Tibial artery (tissue), 4 donors: ENCODE measurements at regions not wholly inside any gene's neighbourhood (a gene's known extent, or its start where the extent isn't known, plus 50 kb on each side); places are given as distances from the start of the nearest gene placed in this dataset.

ENCODE experiments used
- DNase-seq, 2 donors: peaks; one replicate each; pipeline ENCODE4 v3.0.0-alpha.2; 2019
- H3K27ac ChIP-seq, 2 donors: fragments of 200-600 bp; sonication (generic) in 1 of 2; 1 replicate in 1 of 2; 2 replicates in 1 of 2; pipeline ENCODE4 v1.5.1; 2018 to 2019; ENCODE audit warnings: mild to moderate bottlenecking in 1 of 2
- H3K27me3 ChIP-seq, 2 donors: fragments of 200-600 bp; sonication (generic) in 1 of 2; one replicate each; pipeline versions ENCODE4 v1.5.1 to v1.6.0; 2016 to 2019
- H3K36me3 ChIP-seq, 3 donors: fragments of 200-600 bp; sonication (generic) in 2 of 3; one replicate each; pipeline ENCODE4 v1.5.1; 2016 to 2019; ENCODE audit warnings: mild to moderate bottlenecking in 2 of 3
- H3K4me1 ChIP-seq, 4 donors: fragments of 200-600 bp; sonication (generic) in 2 of 4; 1 replicate in 3 of 4; 2 replicates in 1 of 4; pipeline ENCODE4 v1.5.1; 2016 to 2019
- H3K4me3 ChIP-seq, 2 donors: fragments of 200-600 bp; sonication (generic) in 1 of 2; 1 replicate in 1 of 2; 2 replicates in 1 of 2; pipeline ENCODE4 v1.5.1; 2018 to 2019; ENCODE audit warnings: mild to moderate bottlenecking in 2 of 2
- H3K9me3 ChIP-seq, 3 donors: fragments of 200-600 bp; sonication (generic) in 1 of 3; one replicate each; pipeline ENCODE4 v1.5.1; 2016 to 2019
- intact Hi-C: fragments of 100-400 bp; cut with DNase I; formaldehyde crosslinking; loops from one replicate; pipeline ENCODE4 v1.15.0; 2023; ENCODE audit warnings: low total_unique reads
- TF ChIP-seq, protein P1 (sequence below), 2 experiments: fragments of 200-600 bp in 1 of 2; fragments of 450-650 bp in 1 of 2; IDR thresholded peaks; one replicate each; pipeline ENCODE4 v1.5.1; 2017 to 2019; ENCODE audit warnings: antibody characterized with exemption in 2 of 2, mild to moderate bottlenecking in 1 of 2, moderate library complexity in 1 of 2

DNA sequence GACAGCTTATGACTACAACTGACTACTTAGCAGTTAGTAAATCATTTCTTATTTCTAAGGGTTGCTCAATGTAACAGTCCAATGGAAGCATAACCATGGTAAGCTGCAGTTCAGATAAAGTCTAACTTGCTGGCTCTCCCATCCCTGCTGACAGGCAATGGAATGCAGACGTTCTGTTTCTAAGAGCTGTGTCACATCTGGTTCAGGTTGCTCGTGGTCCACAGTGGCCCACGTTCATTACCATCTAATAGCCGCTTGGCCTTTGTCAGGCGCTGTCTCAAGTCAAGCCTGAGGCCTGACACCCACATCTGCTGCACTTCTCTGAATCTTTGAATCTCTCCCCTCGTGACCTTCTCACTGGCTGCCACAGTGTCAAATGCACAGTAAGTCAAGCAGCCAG, 240.8 kb downstream of the FGFR2 start:
- intact Hi-C loops, result no loop called here
- H3K27me3 ChIP-seq, result no peaks in the 10 kb centered on the region
- no peaks in the 10 kb centered on the region for H3K36me3 ChIP-seq
- H3K9me3 ChIP-seq, result no peaks in the 10 kb centered on the region
- TF ChIP-seq, protein P1, sequence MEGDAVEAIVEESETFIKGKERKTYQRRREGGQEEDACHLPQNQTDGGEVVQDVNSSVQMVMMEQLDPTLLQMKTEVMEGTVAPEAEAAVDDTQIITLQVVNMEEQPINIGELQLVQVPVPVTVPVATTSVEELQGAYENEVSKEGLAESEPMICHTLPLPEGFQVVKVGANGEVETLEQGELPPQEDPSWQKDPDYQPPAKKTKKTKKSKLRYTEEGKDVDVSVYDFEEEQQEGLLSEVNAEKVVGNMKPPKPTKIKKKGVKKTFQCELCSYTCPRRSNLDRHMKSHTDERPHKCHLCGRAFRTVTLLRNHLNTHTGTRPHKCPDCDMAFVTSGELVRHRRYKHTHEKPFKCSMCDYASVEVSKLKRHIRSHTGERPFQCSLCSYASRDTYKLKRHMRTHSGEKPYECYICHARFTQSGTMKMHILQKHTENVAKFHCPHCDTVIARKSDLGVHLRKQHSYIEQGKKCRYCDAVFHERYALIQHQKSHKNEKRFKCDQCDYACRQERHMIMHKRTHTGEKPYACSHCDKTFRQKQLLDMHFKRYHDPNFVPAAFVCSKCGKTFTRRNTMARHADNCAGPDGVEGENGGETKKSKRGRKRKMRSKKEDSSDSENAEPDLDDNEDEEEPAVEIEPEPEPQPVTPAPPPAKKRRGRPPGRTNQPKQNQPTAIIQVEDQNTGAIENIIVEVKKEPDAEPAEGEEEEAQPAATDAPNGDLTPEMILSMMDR (IDR thresholded peaks at IDR 0.05), result no peak
- no peak overlapping the region for H3K4me3 ChIP-seq
- no peak overlapping the region for H3K27ac ChIP-seq
- peaks cover 0 to 10% (median 5%) of the 10 kb centered on the region in 4 donors for H3K4me1 ChIP-seq
- DNase-seq, result no peak

DNA sequence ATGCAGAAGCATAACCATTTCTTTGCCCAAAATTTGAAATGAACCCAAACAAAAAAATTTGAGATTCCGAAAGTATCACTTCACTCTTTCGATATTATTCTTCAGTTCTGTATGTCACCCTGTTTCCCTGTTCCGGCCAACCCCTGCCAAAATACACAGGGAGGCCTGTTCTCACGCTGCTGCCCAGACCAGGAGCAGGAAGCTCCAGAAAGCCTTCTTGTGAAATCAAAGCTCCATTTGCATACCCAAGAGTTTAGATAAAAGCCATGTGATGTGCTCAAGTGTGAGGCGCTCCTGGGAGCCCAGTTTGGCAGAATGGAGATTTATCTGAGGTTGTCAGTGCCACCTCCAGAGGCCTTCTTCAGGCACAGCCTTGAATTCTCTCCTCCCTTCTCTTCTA, 236.2 kb downstream of the FGFR2 start:
- TF ChIP-seq, protein P1 (IDR thresholded peaks at IDR 0.05), result no peak
- Histone ChIP-seq H3K9me3 (no peaks in the 10 kb centered on the region), H3K4me3 (no peak overlapping the region), H3K27ac (peak overlapping the region in 1 of 2 donors; percentile 49), H3K4me1 (peaks cover 0 to 11% (median 5%) of the 10 kb centered on the region in 4 donors), H3K36me3 (no peaks in the 10 kb centered on the region), H3K27me3 (no peaks in the 10 kb centered on the region)
- DNase-seq, result no peak
- intact Hi-C loops, result no loop called here

DNA sequence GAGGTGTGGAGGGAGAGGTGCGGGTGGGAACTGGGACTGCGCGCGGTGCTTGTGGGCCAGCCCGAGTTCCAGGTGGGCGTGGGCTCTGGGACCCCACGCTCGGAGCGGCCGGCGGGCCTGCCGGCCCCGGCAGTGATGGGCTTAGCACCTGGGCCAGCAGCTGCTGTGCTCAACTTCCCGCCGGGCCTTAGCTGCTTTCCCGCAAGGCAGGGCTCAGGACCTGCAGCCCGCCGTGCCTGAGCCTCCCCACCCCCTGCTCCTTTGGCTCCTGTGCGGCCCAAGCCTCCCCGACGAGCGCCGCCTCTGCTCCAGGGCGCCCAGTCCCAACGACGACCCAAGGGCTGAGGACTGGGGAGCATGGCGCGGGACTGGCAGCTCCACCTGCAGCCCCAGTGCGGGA, 232.7 kb downstream of the FGFR2 start:
- H3K27ac ChIP-seq, result no peak overlapping the region
- no peaks in the 10 kb centered on the region for H3K36me3 ChIP-seq
- H3K4me1 ChIP-seq, result peaks cover 0 to 11% (median 5%) of the 10 kb centered on the region in 4 donors
- TF ChIP-seq, protein P1 (IDR thresholded peaks at IDR 0.05), result no peak
- no peaks in the 10 kb centered on the region for H3K27me3 ChIP-seq
- no peak for DNase-seq
- intact Hi-C loops, result no loop called here
- no peaks in the 10 kb centered on the region for H3K9me3 ChIP-seq
- no peak overlapping the region for H3K4me3 ChIP-seq

DNA sequence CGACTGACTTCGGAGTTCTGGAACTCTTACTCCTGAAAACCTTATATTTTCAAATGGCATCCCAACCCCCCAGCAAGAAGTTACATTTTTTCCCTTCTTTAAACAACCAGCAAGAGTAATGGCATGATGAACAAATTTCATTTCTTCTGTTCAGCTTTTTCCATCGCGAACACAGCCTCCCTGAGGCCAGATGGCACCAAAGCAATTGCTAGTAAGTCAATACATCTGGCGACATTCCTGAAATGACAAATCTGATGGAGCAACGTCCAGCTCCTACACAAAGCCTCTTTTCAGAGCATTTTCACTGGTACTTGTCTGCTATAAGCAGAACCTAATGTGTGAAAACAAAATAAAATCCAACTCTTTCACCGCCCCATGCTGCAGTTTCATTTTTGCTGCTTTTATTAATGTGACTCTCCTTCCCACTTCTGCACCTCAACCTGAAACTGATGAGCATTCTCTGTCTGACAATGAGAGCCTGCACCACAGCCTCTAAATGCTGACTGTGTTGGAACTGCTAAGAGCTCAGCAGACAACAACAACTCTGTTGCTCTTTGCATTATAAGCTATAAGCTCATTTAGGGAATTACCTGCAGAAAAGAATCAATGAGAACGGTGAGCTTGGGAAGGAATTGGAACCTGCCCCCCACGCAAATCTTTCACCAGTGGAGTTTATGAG, 229.8 kb downstream of the FGFR2 start:
- TF ChIP-seq, protein P1 (IDR thresholded peaks at IDR 0.05), result no peak
- Histone ChIP-seq H3K9me3 (no peaks in the 10 kb centered on the region), H3K27ac (no peak overlapping the region), H3K27me3 (no peaks in the 10 kb centered on the region), H3K4me1 (no peaks in the 10 kb centered on the region), H3K4me3 (no peak overlapping the region), H3K36me3 (no peaks in the 10 kb centered on the region)
- intact Hi-C loops, result no loop called here
- no peak for DNase-seq

DNA sequence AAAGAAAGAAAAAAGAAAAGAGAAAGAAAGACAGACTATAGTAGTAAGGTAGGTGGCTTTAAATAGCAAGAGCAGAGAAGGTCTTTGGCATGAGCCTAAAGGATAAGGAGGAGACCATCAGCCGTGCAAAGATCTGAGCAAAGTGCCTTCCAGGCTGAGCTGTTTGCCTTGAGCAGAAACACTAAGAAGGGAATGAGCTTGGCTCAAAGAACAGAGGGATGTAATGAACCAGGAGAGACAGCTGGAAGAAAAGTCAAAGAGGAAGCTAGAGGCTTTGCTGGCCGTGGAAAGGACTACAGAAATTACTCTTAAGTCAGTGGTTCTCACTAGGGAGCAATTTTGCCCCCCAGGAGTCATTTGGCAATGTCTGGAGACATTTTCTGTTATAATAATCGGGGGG, 228.6 kb downstream of the FGFR2 start:
- no peaks in the 10 kb centered on the region for H3K4me1 ChIP-seq
- no peak overlapping the region for H3K4me3 ChIP-seq
- no peak overlapping the region for H3K27ac ChIP-seq
- no peak for DNase-seq
- no peaks in the 10 kb centered on the region for H3K36me3 ChIP-seq
- TF ChIP-seq, protein P1 (IDR thresholded peaks at IDR 0.05), result no peak
- intact Hi-C loops, result no loop called here
- no peaks in the 10 kb centered on the region for H3K27me3 ChIP-seq
- H3K9me3 ChIP-seq, result no peaks in the 10 kb centered on the region

DNA sequence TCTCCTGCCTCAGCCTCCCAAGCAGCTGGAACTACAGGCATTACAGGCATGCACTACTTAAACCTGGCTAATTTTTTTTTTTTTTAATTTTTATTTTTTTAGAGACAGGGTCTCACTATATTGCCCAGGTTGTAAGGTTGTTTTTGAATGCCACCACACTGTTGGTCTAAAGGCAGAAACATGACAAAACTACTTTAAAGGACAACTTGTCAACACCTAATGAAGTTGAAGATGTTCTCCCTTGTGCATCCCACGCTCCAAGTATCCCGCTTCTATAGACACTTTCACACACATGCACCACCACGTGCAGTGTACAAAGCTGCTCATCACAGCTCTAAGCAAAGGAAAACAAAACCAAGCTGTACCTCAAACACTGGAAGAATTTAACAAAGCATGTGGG, 226.4 kb downstream of the FGFR2 start:
- Histone ChIP-seq H3K9me3 (no peaks in the 10 kb centered on the region), H3K36me3 (no peaks in the 10 kb centered on the region), H3K27me3 (no peaks in the 10 kb centered on the region), H3K27ac (no peak overlapping the region), H3K4me1 (no peaks in the 10 kb centered on the region), H3K4me3 (no peak overlapping the region)
- TF ChIP-seq, protein P1 (IDR thresholded peaks at IDR 0.05), result no peak
- no peak for DNase-seq
- intact Hi-C loops, result no loop called here
